RWPE1 (cell line): ENCODE measurements at regions not wholly inside any gene's neighbourhood (a gene's known extent, or its start where the extent isn't known, plus 50 kb on each side); places are given as distances from the start of the nearest gene placed in this dataset.
"Not testable (repeated sequence)": the region's sequence is repeated elsewhere in the genome, so short reads cannot be mapped to it uniquely, and the experiment has no call there.

ENCODE experiments used
- CTCF ChIA-PET: fragments of 350-600 bp; sonication (Branson Sonifier 250); formaldehyde crosslinking; extraction: SDS; loops from one replicate; lab custom pipeline; 2021; lab: Yijun Ruan, JAX
- POLR2A ChIA-PET: fragments of 400-600 bp; formaldehyde crosslinking; extraction: SDS; loops from one replicate; lab custom pipeline; 2020; ENCODE audit warnings: antibody characterized with exemption; ENCODE audit not compliant: low non-redundant PET; lab: Yijun Ruan, JAX
- DNase-seq: peaks from one replicate; pipeline ENCODE4 v3.0.0; 2012; ENCODE audit warnings: low spot score
- H3K27ac ChIP-seq: fragments of 450-650 bp; 2 replicates; pipeline ENCODE4 v1.5.1; 2017
- TF ChIP-seq, protein P1 (sequence below): fragments of 450-650 bp; conservative IDR thresholded peaks from 2 replicates; pipeline ENCODE4 v1.5.1; 2017; ENCODE audit warnings: low read depth, mild to moderate bottlenecking

GRCh38 chr12:59111851-59112250 lies 191.5 kb upstream of the LRIG3 start:
- TF ChIP-seq, protein P1, sequence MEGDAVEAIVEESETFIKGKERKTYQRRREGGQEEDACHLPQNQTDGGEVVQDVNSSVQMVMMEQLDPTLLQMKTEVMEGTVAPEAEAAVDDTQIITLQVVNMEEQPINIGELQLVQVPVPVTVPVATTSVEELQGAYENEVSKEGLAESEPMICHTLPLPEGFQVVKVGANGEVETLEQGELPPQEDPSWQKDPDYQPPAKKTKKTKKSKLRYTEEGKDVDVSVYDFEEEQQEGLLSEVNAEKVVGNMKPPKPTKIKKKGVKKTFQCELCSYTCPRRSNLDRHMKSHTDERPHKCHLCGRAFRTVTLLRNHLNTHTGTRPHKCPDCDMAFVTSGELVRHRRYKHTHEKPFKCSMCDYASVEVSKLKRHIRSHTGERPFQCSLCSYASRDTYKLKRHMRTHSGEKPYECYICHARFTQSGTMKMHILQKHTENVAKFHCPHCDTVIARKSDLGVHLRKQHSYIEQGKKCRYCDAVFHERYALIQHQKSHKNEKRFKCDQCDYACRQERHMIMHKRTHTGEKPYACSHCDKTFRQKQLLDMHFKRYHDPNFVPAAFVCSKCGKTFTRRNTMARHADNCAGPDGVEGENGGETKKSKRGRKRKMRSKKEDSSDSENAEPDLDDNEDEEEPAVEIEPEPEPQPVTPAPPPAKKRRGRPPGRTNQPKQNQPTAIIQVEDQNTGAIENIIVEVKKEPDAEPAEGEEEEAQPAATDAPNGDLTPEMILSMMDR, result no peak
- ChIA-PET POLR2A (no interaction called here), CTCF (interaction anchor here (1.1 to 1.2 kb wide), 2 partner anchors 38 to 1382 kb away, joined by 3 read pairs; no protein-coding TSS in a partner anchor)
- no peak overlapping the region for H3K27ac ChIP-seq
- DNase-seq, result no peak

DNA sequence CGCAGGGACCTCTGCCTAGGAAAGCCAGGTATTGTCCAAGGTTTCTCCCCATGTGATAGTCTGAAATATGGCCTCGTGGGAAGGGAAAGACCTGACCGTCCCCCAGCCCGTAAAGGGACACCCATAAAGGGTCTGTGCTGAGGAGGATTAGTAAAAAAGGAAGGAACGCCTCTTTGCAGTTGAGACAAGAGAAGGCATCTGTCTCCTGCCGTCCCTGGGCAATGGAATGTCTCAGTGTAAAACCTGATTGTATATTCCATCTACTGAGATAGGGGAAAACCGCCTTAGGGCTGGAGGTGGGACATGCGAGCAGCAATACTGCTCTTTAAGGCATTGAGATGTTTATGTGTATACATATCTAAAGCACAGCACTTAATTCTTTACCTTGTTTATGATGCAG lies 188.2 kb upstream of the LRIG3 start:
- H3K27ac ChIP-seq, DNase-seq, POLR2A ChIA-PET, CTCF ChIA-PET: not testable (repeated sequence)

GRCh38 chr12:59100585-59100984 lies 180.3 kb upstream of the LRIG3 start:
- no peak overlapping the region for H3K27ac ChIP-seq
- TF ChIP-seq, protein P1, result no peak
- no peak for DNase-seq
- ChIA-PET POLR2A (no interaction called here), CTCF (interaction anchor here (0.6 to 1.2 kb wide), 3 partner anchors 14 to 582 kb away, joined by 3 to 5 read pairs (median 3); no protein-coding TSS in a partner anchor)

DNA sequence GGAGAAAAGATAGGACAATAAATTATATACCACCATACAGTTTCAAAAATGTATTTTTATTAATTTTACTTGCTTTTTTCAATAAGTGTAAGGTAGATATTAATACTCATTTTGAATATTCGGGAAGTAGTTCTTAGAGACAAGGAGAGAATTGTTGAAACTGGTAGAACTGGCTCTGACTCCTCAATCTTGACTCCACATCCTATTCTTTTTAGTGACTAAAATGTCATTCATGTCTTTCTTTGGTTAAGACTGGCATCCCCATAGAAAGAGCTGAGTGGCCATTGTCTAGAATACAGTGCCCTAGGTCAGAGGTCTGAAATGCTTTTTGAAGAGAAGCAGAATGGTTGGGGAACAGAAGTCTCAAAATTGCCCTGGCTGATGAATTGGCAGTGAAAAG lies 177.6 kb upstream of the LRIG3 start:
- no peak overlapping the region for H3K27ac ChIP-seq
- POLR2A ChIA-PET, result no interaction called here
- CTCF ChIA-PET, result no interaction called here
- TF ChIP-seq, protein P1, result no peak
- no peak for DNase-seq

DNA sequence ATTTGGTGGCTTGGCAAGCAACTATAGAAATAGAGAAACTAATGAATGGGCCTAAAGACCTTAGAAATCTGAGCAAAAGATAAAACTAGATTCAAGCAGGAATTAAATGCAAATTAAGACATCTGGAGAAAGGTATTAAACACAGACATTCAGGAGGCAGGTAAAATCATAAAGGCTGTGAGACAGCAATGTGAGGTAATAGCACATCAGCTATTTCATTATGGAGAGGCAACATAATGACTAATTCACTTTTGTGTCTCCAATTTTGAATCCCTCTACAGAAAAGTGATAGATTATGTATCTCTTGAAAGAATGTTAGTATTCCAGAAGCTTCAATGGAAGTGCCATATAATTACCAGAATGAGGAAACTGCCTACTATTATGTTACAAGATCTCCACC lies 175.9 kb upstream of the LRIG3 start:
- TF ChIP-seq, protein P1, result no peak
- H3K27ac ChIP-seq, result no peak overlapping the region
- DNase-seq, result no peak
- CTCF ChIA-PET, result no interaction called here
- POLR2A ChIA-PET, result no interaction called here

GRCh38 chr12:59093073-59093772 lies 172.9 kb upstream of the LRIG3 start:
- TF ChIP-seq, protein P1, result no peak
- POLR2A ChIA-PET, result no interaction called here
- no peak for DNase-seq
- H3K27ac ChIP-seq, result no peak overlapping the region
- CTCF ChIA-PET, result interaction anchor here (0.7 kb wide), 3 partner anchors 15 to 146 kb away, joined by 3 to 6 read pairs (median 4); no protein-coding TSS in a partner anchor

- no peak overlapping the region for H3K27ac ChIP-seq
- POLR2A ChIA-PET, result no interaction called here
- CTCF ChIA-PET, result interaction anchor here (0.6 kb wide), 1 partner anchor 11 kb away, joined by 3 read pairs; no protein-coding TSS in a partner anchor
- TF ChIP-seq, protein P1, result no peak
- no peak for DNase-seq
These were observed 168.4 kb upstream of the LRIG3 start for GRCh38 chr12:59088673-59089072.
